ENCODE measurements at regions not wholly inside any gene's neighbourhood (a gene's known extent, or its start where the extent isn't known, plus 50 kb on each side); places are given as distances from the start of the nearest gene placed in this dataset.

- ChIA-PET POLR2A (no interaction called here), CTCF (no interaction called here)
- no peak overlapping the region for H3K4me3 ChIP-seq (ENCODE audit: low read depth, low read length)
- DNase-seq (ENCODE audit: low read depth, low spot score), result no peak
- no peak for TF ChIP-seq CTCF (IDR thresholded peaks at IDR 0.05; ENCODE audit: insufficient read depth, low read length, missing control alignments)
Measured at GRCh38 chr1:209444961-209445360, 138.6 kb upstream of the CAMK1G start.

- ChIA-PET POLR2A (no interaction called here), CTCF (no interaction called here)
- H3K4me3 ChIP-seq (ENCODE audit: low read depth, low read length), result no peak overlapping the region
- no peak for DNase-seq (ENCODE audit: low read depth, low spot score)
- TF ChIP-seq CTCF (IDR thresholded peaks at IDR 0.05; ENCODE audit: insufficient read depth, low read length, missing control alignments), result no peak
Measured at GRCh38 chr1:209445576-209445975, 137.9 kb upstream of the CAMK1G start.

GRCh38 chr1:209446356-209446755 is 137.2 kb upstream of the CAMK1G start:
- ChIA-PET POLR2A (no interaction called here), CTCF (no interaction called here)
- no peak overlapping the region for H3K4me3 ChIP-seq (ENCODE audit: low read depth, low read length)
- TF ChIP-seq CTCF (IDR thresholded peaks at IDR 0.05; ENCODE audit: insufficient read depth, low read length, missing control alignments), result no peak
- DNase-seq (ENCODE audit: low read depth, low spot score), result no peak

- ChIA-PET CTCF (interaction anchor here (0.9 to 3.7 kb wide), 6 partner anchors 11 to 251 kb away, joined by 3 to 20 read pairs (median 8); no protein-coding TSS in a partner anchor), POLR2A (no interaction called here)
- DNase-seq (ENCODE audit: low read depth, low spot score), result no peak
Measured at GRCh38 chr1:209454340-209454994, 129.0 kb upstream of the CAMK1G start.

GRCh38 chr1:209455145-209455544 is 128.4 kb upstream of the CAMK1G start:
- TF ChIP-seq CTCF (IDR thresholded peaks at IDR 0.05; ENCODE audit: insufficient read depth, low read length, missing control alignments), result no peak
- no peak overlapping the region for H3K4me3 ChIP-seq (ENCODE audit: low read depth, low read length)
- ChIA-PET POLR2A (no interaction called here), CTCF (interaction anchor here (0.9 to 3.7 kb wide), 8 partner anchors 11 to 252 kb away, joined by 3 to 20 read pairs (median 4); no protein-coding TSS in a partner anchor)
- DNase-seq (ENCODE audit: low read depth, low spot score), result no peak

More at GRCh38 chr1:209454340-209454994, 129.0 kb upstream of the CAMK1G start:
- no peak overlapping the region for H3K4me3 ChIP-seq (ENCODE audit: low read depth, low read length)
- TF ChIP-seq CTCF (IDR thresholded peaks at IDR 0.05; ENCODE audit: insufficient read depth, low read length, missing control alignments), result no peak

- no peak overlapping the region for H3K4me3 ChIP-seq (ENCODE audit: low read depth, low read length)
- no peak for TF ChIP-seq CTCF (IDR thresholded peaks at IDR 0.05; ENCODE audit: insufficient read depth, low read length, missing control alignments)
- DNase-seq (ENCODE audit: low read depth, low spot score), result no peak
- POLR2A ChIA-PET, result no interaction called here
- CTCF ChIA-PET, result interaction anchor here (0.9 to 3.7 kb wide), 6 partner anchors 20 to 253 kb away, joined by 3 to 20 read pairs (median 8); no protein-coding TSS in a partner anchor
Measured at GRCh38 chr1:209455661-209456358, 127.7 kb upstream of the CAMK1G start.

All from AG04449 (cell line).